ENCODE measurements at regions not wholly inside any gene's neighbourhood (a gene's known extent, or its start where the extent isn't known, plus 50 kb on each side); places are given as distances from the start of the nearest gene placed in this dataset.

GRCh38 chr20:60974441-60974945 is 277.6 kb upstream of the CDH4 start:
- no peak for DNase-seq

DNA sequence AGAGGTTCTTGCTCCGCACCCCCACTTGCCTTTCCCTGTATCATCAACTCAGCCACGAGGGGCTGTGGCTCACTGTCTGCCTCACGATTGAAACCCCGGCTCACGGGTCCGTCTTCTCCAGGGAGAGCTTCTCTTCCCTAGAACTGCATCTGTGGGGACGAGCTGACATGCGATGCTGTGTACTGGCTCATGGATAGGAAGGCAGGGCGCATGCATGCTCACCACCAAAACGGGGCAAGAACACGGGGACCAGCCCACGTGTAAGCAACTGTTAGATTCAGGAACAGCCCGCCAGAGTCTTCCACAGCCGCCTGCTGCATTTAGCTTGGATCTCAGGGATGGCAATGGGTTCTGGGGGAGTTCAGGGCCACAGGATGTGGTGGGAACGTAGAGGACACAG is 275.9 kb upstream of the CDH4 start:
- no peak for DNase-seq

DNA sequence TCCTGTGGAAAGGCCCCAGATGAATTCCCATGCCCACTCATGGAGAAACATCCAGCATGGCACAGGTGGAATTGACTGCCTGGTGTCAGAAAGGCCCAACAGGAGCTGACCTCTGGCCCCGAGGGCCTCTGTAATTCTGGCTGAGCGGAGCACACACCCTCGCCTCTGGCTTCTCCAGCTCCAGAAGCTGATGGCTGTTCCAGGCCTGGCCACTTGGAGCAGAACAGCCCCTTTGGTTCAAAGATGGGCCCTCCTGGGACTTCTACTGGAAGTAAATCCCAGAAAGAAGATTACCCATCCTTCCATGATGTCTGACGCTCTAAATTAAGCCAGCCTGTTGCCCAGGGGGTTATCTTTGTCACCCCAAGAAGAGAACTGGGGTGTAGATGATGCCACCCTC is 275.1 kb upstream of the CDH4 start:
- DNase-seq, result no peak

GRCh38 chr20:60977901-60978300 is 274.2 kb upstream of the CDH4 start:
- no peak for DNase-seq

DNA sequence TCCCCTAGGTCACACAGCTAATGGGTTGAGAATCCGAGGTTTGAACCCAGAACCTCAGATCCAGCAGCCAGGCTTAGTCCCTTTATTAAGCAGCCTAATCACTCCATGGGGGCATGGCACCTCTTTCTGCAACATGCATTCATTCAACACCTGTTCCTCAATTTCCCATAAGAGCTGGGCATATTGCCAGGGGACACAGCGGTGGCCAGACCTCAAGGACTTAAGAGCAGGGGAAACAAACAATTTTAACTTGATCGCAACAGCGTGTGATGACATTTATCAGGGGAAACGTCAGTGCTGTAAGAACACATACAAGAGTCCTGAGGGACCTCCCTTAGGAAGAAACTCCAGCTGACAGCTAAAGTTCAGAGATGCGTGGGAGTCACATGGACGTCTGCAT is 267.4 kb upstream of the CDH4 start:
- DNase-seq, result no peak

DNA sequence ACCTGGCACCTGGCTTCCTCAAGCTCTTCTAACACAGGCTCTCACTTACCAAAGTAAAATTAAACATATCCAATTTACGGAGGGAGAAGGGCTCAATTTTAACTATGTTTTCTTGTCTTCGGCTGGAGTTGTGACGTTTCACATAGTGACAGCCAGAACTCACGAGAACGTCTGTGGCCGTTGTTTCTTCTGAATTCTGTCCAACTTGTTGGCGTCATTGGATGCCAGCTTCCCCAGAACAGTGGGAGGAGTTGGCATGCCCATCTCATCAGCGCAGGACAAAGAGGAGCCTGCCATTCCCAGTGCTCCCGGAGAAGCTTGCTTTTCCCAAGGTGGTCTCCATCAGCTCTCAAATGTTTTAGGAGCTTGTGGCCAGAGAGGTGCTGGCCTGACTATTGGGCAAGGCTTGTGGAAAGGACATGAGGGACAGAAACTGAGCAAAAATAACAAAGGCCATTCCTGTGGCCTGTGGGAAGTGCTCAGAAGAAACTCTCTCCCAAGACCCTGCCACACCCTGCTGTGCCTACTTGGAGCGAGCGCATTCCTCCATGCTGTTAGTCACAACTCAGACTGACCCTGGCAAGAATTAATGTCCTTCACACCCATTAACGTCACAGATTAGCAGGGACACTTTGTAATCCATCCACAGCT is 265.4 kb upstream of the CDH4 start:
- no peak for DNase-seq

GRCh38 chr20:60990061-60990460 is 262.0 kb upstream of the CDH4 start:
- no peak for DNase-seq

DNA sequence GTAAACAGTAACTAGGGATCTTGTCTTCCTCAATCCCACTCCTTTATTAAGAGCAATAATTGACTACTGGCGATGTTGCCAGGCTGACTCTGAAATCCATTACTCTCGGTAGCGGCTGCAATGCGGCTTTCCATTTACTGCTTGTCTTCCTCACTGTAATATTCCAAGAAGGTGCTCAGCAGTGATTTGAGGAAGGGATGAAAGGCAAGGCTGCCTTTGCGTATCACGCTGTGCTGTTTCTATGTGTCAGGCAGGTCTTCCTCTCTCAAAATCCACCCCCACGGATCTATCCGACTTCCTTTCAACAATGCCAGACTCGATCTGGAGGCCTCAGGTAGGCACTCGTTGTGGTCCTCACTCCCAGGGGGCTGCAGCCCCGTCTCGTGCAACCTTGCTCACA is 261.4 kb upstream of the CDH4 start:
- DNase-seq, result no peak

DNA sequence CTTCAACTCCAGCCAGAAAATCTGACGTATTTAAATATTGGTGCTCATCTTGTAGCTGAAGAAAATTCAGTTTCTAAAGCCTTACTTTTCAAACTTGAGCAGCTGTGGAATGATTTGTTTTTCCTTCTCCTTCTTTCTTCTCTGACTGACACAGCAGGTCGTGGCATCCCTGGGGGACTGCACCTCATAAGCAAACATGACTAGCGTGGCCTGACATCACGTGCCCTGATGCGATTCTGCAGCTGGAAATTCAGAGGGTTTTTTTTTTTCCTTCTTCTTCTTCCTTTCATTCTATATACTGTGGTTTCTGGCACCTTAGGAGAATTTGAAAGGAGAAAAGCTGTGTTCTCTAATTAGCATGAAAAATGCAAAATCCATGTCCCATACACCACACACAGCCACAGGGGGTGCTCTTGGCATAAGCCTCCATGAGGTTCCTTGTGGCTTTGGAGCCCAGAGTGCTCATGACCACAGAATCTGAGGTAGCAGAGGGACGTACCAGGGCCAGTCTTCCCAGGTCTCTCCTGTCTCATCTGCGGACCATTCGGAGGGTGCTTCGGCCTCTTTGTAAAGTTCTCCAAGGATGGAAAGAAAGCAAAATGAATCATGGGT is 258.5 kb upstream of the CDH4 start:
- no peak for DNase-seq

- DNase-seq, result no peak
Measured at GRCh38 chr20:60999250-60999649, 252.8 kb upstream of the CDH4 start.

DNA sequence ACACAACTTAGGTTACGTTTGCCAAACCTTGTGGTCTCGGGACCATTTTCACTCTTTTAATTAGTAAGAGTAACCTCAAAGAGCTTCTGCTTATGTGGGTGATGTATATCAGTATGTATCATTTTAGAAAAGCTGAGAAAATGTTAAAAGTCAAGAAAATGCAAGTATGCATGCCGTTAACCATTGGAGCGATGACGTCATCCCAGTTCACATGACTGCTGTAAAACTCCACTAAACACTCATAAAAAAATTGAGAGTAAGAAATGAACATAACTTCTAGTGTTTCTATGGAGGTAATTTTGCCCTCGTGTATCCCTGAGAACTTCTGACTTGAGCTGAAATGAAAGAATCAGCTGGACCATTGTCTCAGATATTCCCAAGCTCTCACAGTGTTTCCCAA is 250.0 kb upstream of the CDH4 start:
- no peak for DNase-seq

DNA sequence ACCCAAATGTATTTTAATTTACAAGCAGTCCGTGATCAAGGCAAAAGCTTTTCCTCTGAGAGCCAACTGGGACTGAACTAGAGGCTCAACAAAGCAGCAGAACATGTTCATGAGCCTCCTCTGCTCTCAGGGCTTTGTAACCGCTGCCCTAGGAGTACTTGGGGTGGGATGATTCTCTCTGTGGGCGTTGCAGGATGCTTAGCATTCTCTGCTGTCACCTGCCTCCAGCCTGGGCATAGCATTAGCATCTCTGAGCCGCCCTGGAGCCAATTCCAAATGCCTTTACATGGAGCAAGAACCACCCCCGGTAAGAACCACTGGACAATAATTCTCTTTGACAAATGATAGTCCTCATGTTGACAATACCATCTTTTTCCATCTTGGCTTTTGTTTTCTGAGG is 237.6 kb upstream of the CDH4 start:
- DNase-seq, result no peak

GRCh38 chr20:61015602-61016001 is 236.5 kb upstream of the CDH4 start:
- DNase-seq, result no peak

DNA sequence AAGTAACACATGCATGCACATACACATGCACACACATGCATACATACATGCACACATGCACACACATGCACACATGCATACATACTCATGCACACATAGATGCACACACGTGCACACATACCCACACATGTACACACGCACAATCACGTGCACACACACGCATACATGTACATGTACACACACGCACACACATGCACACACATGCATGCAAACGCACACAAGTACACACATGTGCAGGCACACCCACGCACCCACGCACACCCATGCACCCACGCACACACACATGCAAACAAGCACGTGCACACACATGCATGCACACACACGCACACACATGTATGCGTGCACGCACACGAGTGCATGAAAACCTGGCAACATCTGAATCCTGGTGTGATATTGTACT is 232.7 kb upstream of the CDH4 start:
- no peak for DNase-seq

DNA sequence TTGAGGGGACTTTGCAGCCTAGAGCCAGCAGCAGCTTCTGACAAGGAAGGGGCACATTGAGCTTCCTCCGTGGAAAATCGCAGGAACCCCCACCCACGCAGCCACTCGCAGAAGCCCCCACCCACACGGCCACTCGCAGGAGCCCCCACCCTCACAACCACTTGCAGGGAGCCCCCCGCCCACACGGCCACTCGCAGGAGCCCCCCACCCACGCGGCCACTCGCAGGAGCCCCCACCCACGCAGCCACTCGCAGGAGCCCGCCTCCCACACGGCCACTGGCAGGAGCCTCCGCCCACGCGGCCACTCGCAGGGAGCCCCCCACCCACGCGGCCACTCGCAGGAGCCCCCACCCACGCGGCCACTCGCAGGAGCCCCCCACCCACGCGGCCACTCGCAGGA is 228.4 kb upstream of the CDH4 start:
- DNase-seq, result no peak

GRCh38 chr20:61024390-61024789 is 227.7 kb upstream of the CDH4 start:
- DNase-seq, result no peak

- no peak for DNase-seq
Measured at GRCh38 chr20:61025536-61025935, 226.5 kb upstream of the CDH4 start.

DNA sequence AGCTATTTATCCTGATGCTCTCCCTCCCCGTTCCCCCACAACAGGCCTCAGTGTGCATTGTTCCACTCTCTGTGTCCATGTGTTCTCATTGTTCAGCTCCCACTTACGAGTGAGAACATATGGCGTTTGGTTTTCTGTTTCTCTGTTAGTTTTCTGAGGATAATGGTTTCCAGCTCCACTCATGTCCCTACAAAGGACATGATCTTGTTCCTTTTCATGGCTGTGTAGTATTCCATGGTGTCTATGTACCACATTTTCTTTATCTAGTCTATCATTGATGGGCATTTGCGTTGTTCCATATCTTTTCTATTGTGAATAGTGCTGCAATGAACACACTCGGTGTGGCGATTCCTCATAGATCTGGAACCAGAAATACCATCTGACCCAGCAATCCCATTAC is 225.9 kb upstream of the CDH4 start:
- no peak for DNase-seq

- DNase-seq, result no peak
Measured at GRCh38 chr20:61026731-61027130, 225.3 kb upstream of the CDH4 start.

DNA sequence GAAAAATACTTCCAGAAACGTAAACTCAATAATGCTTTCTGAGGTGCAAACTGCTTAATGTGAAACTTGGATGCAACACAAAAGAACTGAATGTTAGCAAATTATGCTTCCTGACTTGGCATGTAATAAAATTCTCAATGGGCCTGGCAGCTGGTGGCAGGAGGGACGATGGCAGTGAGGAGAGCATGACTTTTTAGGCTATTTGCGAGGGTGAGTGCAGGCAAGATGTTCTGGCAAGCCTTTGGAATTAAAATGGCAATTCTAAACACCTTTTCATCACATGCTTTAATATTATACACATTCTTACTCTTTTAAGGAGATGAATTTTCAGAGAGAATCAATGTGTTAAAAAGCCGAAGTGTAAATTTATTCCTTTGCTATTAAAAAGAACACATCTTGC is 224.8 kb upstream of the CDH4 start:
- no peak for DNase-seq

- DNase-seq, result no peak
Measured at GRCh38 chr20:61030130-61030529, 221.9 kb upstream of the CDH4 start.

GRCh38 chr20:61031101-61031830 is 220.8 kb upstream of the CDH4 start:
- no peak for DNase-seq

GRCh38 chr20:61037498-61037897 is 214.6 kb upstream of the CDH4 start:
- DNase-seq, result no peak

DNA sequence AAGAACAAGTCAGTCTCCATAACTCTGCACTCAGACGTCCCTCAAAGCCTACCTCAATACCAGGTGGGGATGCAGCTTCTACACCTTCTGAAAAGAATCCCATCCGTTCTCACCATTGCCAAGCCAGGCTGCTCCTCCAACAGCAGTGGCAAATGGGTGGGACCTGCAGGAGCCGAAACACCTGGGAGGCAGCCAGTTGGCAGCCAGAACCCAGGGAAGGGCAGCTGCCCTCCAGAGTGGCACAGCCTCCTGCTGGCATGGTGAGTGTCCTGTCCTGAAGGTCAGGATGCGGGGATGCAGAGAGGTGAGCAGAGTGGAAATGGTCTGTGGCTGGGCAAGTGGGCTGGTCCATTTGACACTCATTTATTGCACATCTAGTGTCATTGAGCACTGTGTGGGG is 210.6 kb upstream of the CDH4 start:
- no peak for DNase-seq

Data from CD4-positive, alpha-beta T cell treated with Interleukin-17A for 4 hours (primary cell).